Osteoblast (primary cell): ENCODE measurements at regions not wholly inside any gene's neighbourhood (a gene's known extent, or its start where the extent isn't known, plus 50 kb on each side); places are given as distances from the start of the nearest gene placed in this dataset.

Experiments
- DNase-seq: peaks from one replicate; pipeline ENCODE4 v3.0.0; 2011; ENCODE audit warnings: low spot score, mixed read lengths; ENCODE audit not compliant: insufficient read length; ENCODE audit errors: missing footprints
- H2AFZ ChIP-seq: 2 replicates; pipeline ENCODE4 v1.6.0; 2011; ENCODE audit warnings: mild to moderate bottlenecking, low read length
- H3K27ac ChIP-seq: 2 replicates; pipeline ENCODE4 v1.5.1; 2011; ENCODE audit warnings: mild to moderate bottlenecking, low read depth, low read length, moderate library complexity
- H3K27me3 ChIP-seq: 2 replicates; pipeline ENCODE4 v1.6.0; 2012; ENCODE audit warnings: mild to moderate bottlenecking, control low read depth, inconsistent platforms, low read length, moderate library complexity; ENCODE audit not compliant: insufficient read depth
- H3K36me3 ChIP-seq: 2 replicates; pipeline ENCODE4 v1.5.1; 2011; ENCODE audit warnings: mild to moderate bottlenecking, low read length, control low read depth, moderate library complexity; ENCODE audit not compliant: insufficient read depth
- H3K4me1 ChIP-seq: 2 replicates; pipeline ENCODE4 v1.5.1; 2011; ENCODE audit warnings: mild to moderate bottlenecking, low read length, control low read depth, moderate library complexity; ENCODE audit not compliant: insufficient read depth
- H3K4me2 ChIP-seq: 2 replicates; pipeline ENCODE4 v1.6.0; 2011; ENCODE audit warnings: mild to moderate bottlenecking, low read length; ENCODE audit not compliant: insufficient read depth
- H3K4me3 ChIP-seq: fragments of 200-600 bp; sonication (generic); 3 replicates; pipeline ENCODE4 v1.5.1; 2012; ENCODE audit warnings: mild to moderate bottlenecking, low read length, inconsistent platforms; ENCODE audit not compliant: insufficient read depth
- H3K79me2 ChIP-seq: 2 replicates; pipeline ENCODE4 v1.6.0; 2012; ENCODE audit warnings: mild to moderate bottlenecking, low read length, control low read depth, inconsistent platforms; ENCODE audit not compliant: insufficient read depth
- H3K9me3 ChIP-seq: 2 replicates; pipeline ENCODE4 v1.5.1; 2011; ENCODE audit warnings: low read depth, low read length, control low read depth
- H4K20me1 ChIP-seq: 2 replicates; pipeline ENCODE4 v1.6.0; 2012; ENCODE audit warnings: mild to moderate bottlenecking, low read length, control low read depth; ENCODE audit not compliant: insufficient read depth
- TF ChIP-seq, protein P1 (sequence below): IDR thresholded peaks from 2 replicates; pipeline ENCODE4 v1.5.1; 2011; ENCODE audit warnings: mild to moderate bottlenecking, low read depth, low read length, moderate library complexity; ENCODE audit errors: extremely low read depth

DNA sequence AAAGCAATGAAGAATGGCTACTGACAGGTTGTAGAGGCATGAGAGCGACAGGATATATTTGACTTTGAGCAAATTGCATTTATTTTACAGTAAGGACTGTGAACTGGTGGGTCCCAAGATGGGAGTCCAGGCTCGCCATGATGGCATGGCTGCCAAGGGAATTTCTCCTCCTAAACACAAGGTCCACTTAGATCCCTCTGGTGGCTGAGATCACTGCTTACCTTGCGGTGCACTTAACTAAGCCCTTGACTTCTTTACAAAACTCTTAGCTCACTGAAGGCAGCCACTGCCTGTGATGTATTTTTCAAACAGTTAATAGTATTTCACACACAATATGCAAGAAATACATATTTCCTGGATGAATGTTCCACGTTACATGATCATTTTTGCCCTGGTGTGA lies 50.3 kb upstream of the SORBS2 start:
- no peaks in the 10 kb centered on the region for H3K79me2 ChIP-seq
- no peaks in the 10 kb centered on the region for H3K36me3 ChIP-seq
- TF ChIP-seq, protein P1, sequence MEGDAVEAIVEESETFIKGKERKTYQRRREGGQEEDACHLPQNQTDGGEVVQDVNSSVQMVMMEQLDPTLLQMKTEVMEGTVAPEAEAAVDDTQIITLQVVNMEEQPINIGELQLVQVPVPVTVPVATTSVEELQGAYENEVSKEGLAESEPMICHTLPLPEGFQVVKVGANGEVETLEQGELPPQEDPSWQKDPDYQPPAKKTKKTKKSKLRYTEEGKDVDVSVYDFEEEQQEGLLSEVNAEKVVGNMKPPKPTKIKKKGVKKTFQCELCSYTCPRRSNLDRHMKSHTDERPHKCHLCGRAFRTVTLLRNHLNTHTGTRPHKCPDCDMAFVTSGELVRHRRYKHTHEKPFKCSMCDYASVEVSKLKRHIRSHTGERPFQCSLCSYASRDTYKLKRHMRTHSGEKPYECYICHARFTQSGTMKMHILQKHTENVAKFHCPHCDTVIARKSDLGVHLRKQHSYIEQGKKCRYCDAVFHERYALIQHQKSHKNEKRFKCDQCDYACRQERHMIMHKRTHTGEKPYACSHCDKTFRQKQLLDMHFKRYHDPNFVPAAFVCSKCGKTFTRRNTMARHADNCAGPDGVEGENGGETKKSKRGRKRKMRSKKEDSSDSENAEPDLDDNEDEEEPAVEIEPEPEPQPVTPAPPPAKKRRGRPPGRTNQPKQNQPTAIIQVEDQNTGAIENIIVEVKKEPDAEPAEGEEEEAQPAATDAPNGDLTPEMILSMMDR: no peak
- peaks cover 11% of the 10 kb centered on the region for H3K4me1 ChIP-seq
- H2AFZ ChIP-seq: no peak overlapping the region
- no peak overlapping the region for H3K4me3 ChIP-seq
- no peak overlapping the region for H3K4me2 ChIP-seq
- H3K27ac ChIP-seq: no peak overlapping the region
- H4K20me1 ChIP-seq: no peaks in the 10 kb centered on the region
- no peak for DNase-seq
- H3K9me3 ChIP-seq: no peaks in the 10 kb centered on the region
- H3K27me3 ChIP-seq: no peaks in the 10 kb centered on the region

DNA sequence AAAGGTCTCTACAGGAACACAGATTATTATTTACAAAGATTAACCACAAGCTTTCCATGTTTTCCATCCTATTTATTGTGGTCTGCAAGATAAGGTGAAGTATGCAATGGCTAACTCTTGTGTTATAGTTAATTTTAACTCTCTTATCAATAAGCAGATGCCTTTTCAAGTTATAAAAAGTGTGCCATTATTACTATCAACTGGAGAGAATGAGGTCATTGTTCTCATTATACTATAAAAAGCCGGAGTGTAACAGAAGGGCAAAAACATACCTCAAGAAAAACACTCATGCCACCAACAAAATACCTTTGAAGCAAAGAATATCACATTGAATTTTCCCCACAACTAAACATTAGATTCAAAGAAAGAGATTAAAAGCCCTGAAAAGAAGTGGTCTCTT lies 52.0 kb upstream of the SORBS2 start:
- H3K27me3 ChIP-seq: no peaks in the 10 kb centered on the region
- H2AFZ ChIP-seq: no peak overlapping the region
- no peaks in the 10 kb centered on the region for H3K36me3 ChIP-seq
- H3K9me3 ChIP-seq: no peaks in the 10 kb centered on the region
- no peak overlapping the region for H3K4me3 ChIP-seq
- no peak overlapping the region for H3K27ac ChIP-seq
- no peak for DNase-seq
- H4K20me1 ChIP-seq: no peaks in the 10 kb centered on the region
- H3K4me1 ChIP-seq: peaks cover 14% of the 10 kb centered on the region
- no peak overlapping the region for H3K4me2 ChIP-seq
- H3K79me2 ChIP-seq: no peaks in the 10 kb centered on the region
- TF ChIP-seq, protein P1: no peak

DNA sequence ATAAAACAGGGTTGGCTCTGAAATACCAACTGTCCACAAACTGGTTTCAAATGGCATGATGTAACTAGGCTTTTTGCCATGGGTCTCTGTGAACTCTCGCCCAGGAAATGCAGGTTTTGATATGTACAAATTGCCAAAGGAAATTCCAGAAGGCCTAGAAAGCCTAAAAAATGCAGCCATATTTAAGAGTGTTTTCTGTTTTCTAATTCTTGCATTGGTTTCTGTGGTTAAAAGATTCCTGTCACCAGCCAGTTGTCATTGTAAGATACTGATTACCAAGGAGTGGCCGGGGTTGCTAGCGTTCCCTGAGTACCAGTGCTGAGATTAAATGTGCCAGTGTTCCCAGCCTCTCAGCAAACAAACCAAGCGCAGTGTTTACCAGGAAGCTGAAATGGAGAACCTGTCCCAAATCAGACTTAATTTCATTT lies 53.9 kb upstream of the SORBS2 start:
- no peak for DNase-seq
- peak overlapping the region; percentile 29 for H3K4me2 ChIP-seq

DNA sequence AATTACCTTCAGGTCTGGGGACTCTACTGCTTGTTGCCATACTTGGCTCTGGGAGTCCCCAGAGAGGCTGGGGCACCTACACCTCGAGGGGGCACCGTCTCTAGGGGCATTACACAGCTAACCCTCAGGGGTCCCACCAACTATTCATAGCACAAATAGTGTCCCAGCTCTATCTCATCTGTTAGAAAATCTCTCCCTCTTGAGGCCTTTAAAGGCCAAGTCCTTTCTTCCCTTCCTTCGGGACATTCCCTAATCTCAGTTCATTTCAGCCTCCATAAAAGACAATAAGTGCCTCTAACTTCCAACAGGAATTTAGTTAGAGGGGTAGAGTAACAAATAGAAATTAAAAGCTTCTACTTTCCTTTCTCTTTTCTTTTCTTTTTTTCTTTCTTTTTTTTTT lies 55.8 kb upstream of the SORBS2 start:
- no peaks in the 10 kb centered on the region for H4K20me1 ChIP-seq
- TF ChIP-seq, protein P1: no peak
- no peak overlapping the region for H3K27ac ChIP-seq
- no peak overlapping the region for H3K4me3 ChIP-seq
- DNase-seq: no peak
- peaks cover 17% of the 10 kb centered on the region for H3K4me1 ChIP-seq
- H3K36me3 ChIP-seq: no peaks in the 10 kb centered on the region
- H3K4me2 ChIP-seq: no peak overlapping the region
- H3K79me2 ChIP-seq: no peaks in the 10 kb centered on the region
- H3K27me3 ChIP-seq: no peaks in the 10 kb centered on the region
- no peak overlapping the region for H2AFZ ChIP-seq
- H3K9me3 ChIP-seq: no peaks in the 10 kb centered on the region

More for the DNA sequence above, 53.9 kb upstream of the SORBS2 start:
- peaks cover 17% of the 10 kb centered on the region for H3K4me1 ChIP-seq
- no peaks in the 10 kb centered on the region for H3K36me3 ChIP-seq
- H2AFZ ChIP-seq: peak overlapping the region; percentile 86
- no peaks in the 10 kb centered on the region for H3K9me3 ChIP-seq
- H3K79me2 ChIP-seq: no peaks in the 10 kb centered on the region
- no peak overlapping the region for H3K4me3 ChIP-seq
- H3K27me3 ChIP-seq: no peaks in the 10 kb centered on the region
- H3K27ac ChIP-seq: peak overlapping the region; percentile 51
- TF ChIP-seq, protein P1: no peak
- H4K20me1 ChIP-seq: no peaks in the 10 kb centered on the region
